Spleen (tissue), 11 donors: ENCODE measurements at regions not wholly inside any gene's neighbourhood (a gene's known extent, or its start where the extent isn't known, plus 50 kb on each side); places are given as distances from the start of the nearest gene placed in this dataset.
A peak's percentile ranks its signal among the peaks of the same experiment; 100 is the strongest.

Source experiments
- DNase-seq: peaks from one replicate; pipeline ENCODE4 v3.0.0-alpha.2; 2020
- H3K27ac ChIP-seq, 8 donors: fragments of 200-600 bp; sonication (generic) in 7 of 8; 1 replicate in 4 of 8; 2 replicates in 4 of 8; pipeline versions ENCODE4 v1.5.0 to v1.8.0; 2016 to 2021; ENCODE audit warnings: inconsistent platforms in 4 of 8, mild to moderate bottlenecking in 4 of 8, moderate library complexity in 1 of 8
- H3K27me3 ChIP-seq, 7 donors: fragments of 200-600 bp; sonication (generic) in 6 of 7; replicated peaks in 1 of 7; 1 replicate in 4 of 7; 2 replicates in 3 of 7; pipeline versions ENCODE4 v1.5.0 to v1.8.0; 2016 to 2021; ENCODE audit warnings: inconsistent platforms in 3 of 7, mild to moderate bottlenecking in 1 of 7
- H3K36me3 ChIP-seq, 6 donors: fragments of 200-600 bp; sonication (generic) in 5 of 6; 1 replicate in 4 of 6; 2 replicates in 2 of 6; pipeline versions ENCODE4 v1.5.0 to v1.8.0; 2016 to 2021; ENCODE audit warnings: inconsistent platforms in 2 of 6
- H3K4me1 ChIP-seq, 6 donors: fragments of 200-600 bp; sonication (generic) in 5 of 6; 1 replicate in 3 of 6; 2 replicates in 3 of 6; pipeline versions ENCODE4 v1.5.0 to v1.8.0; 2016 to 2021; ENCODE audit warnings: inconsistent platforms in 3 of 6
- H3K4me3 ChIP-seq, 8 donors: fragments of 200-600 bp; sonication (generic) in 7 of 8; 1 replicate in 4 of 8; 2 replicates in 4 of 8; pipeline versions ENCODE4 v1.5.0 to v1.8.0; 2016 to 2021; ENCODE audit warnings: inconsistent platforms in 4 of 8, mild to moderate bottlenecking in 4 of 8, moderate library complexity in 2 of 8
- H3K9me3 ChIP-seq, 8 donors: fragments of 200-600 bp; sonication (generic) in 7 of 8; 1 replicate in 4 of 8; 2 replicates in 4 of 8; pipeline versions ENCODE4 v1.5.0 to v1.8.0; 2016 to 2021; ENCODE audit warnings: inconsistent platforms in 4 of 8
- CTCF ChIP-seq, 11 experiments: fragments of 200-600 bp in 7 of 11; fragments of 450-650 bp in 4 of 11; sonication (generic) in 4 of 11; IDR thresholded peaks in 8 of 11; conservative IDR thresholded peaks in 3 of 11; 1 replicate in 7 of 11; 2 replicates in 4 of 11; pipeline versions ENCODE4 v1.4.0 to v1.8.0; 2016 to 2021; ENCODE audit warnings: antibody characterized with exemption in 11 of 11, inconsistent platforms in 4 of 11, mild to moderate bottlenecking in 1 of 11
- POLR2A ChIP-seq, 3 donors: fragments of 450-650 bp; IDR thresholded peaks; one replicate each; pipeline ENCODE4 v1.5.1; 2017; ENCODE audit warnings: antibody characterized with exemption in 3 of 3, mild to moderate bottlenecking in 1 of 3
- POLR2AphosphoS5 ChIP-seq, 3 donors: sonication (generic); formaldehyde crosslinking; IDR thresholded peaks; one replicate each; pipeline ENCODE4 v1.5.1; 2017; ENCODE audit warnings: antibody characterized with exemption in 3 of 3
- WGBS, 5 donors: extraction: QIAGEN DNeasy Blood & Tissue Kit in 3 of 5; methylation state at CpG; one replicate each; pipeline versions ENCODE4 v1.1.5 to v1.1.7; 2013 to 2018; 5-methylcytosine and 5-hydroxymethylcytosine counted together
- intact Hi-C: fragments of 100-400 bp; cut with DNase I; formaldehyde crosslinking; loops from one replicate; pipeline ENCODE4 v1.15.0; 2023; ENCODE audit warnings: low total_unique reads
- donor health status: healthy with polysubstance abuse.
- donor health status: DM: no; HTN: no; CAD: no; lungs with moderate emphysema.
- donor health status: DM: no; HTN: no; CAD: no.
- donor health status: Bipolar disorder and iron deficiency.
- donor health status: healthy.
- donor health status: DM: no; HTN: no; CAD: no.
- donor health status: DM: yes; HTN: yes; CAD: no.

DNA sequence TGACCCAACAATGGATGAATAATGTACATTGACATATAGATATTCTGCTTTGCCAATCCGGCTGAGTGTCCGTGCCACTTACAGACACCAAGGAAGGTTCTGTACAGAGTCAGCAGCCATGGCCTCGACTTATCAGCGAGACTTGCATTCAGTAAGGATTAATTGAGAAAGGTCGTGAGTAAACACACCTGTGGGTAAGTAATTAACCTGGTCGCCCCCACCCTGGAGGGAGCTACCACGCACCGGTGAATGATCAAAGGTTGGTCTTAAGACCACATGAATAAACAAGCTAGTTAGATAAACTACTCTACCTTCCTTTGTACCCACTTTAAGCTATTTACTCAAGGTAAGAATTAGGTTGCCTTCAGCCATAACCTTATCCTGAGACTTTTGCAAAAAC lies 66.5 kb upstream of the MFGE8 start:
- Histone ChIP-seq H3K4me1 (peaks cover 0 to 17% (median 12%) of the 10 kb centered on the region in 6 donors), H3K9me3 (peaks cover 0 to 10% (median 0%) of the 10 kb centered on the region in 8 donors), H3K27me3 (peaks cover 0 to 13% (median 0%) of the 10 kb centered on the region in 7 donors), H3K36me3 (no peaks in the 10 kb centered on the region), H3K27ac (no peak overlapping the region), H3K4me3 (no peak overlapping the region)
- no peak for TF ChIP-seq POLR2AphosphoS5 (IDR thresholded peaks at IDR 0.05)
- no peak for DNase-seq
- WGBS, 5 donors, result 83 to 95% (median 86%) methylated on average over 8 of the region's 8 CpGs
- intact Hi-C loops, result no loop called here

- TF ChIP-seq POLR2A (IDR thresholded peaks at IDR 0.05) (no peak), POLR2AphosphoS5 (IDR thresholded peaks at IDR 0.05) (no peak), CTCF (IDR thresholded peaks at IDR 0.05 in 8 of 11, conservative IDR thresholded peaks at IDR 0.05 in 3 of 11) (no peak)
- peaks cover 0 to 12% (median 0%) of the 10 kb centered on the region in 7 donors for H3K27me3 ChIP-seq
- no peak for DNase-seq
- H3K9me3 ChIP-seq, result peaks cover 0 to 10% (median 0%) of the 10 kb centered on the region in 8 donors
- 78 to 96% (median 85%) methylated on average over 4 of the region's 4 CpGs for WGBS, 5 donors
- no peak overlapping the region for H3K4me3 ChIP-seq
- peaks cover 0 to 17% (median 12%) of the 10 kb centered on the region in 6 donors for H3K4me1 ChIP-seq
- intact Hi-C loops, result no loop called here
- no peak overlapping the region for H3K27ac ChIP-seq
- no peaks in the 10 kb centered on the region for H3K36me3 ChIP-seq
Measured at GRCh38 chr15:88980498-88980897, 67.3 kb upstream of the MFGE8 start.

DNA sequence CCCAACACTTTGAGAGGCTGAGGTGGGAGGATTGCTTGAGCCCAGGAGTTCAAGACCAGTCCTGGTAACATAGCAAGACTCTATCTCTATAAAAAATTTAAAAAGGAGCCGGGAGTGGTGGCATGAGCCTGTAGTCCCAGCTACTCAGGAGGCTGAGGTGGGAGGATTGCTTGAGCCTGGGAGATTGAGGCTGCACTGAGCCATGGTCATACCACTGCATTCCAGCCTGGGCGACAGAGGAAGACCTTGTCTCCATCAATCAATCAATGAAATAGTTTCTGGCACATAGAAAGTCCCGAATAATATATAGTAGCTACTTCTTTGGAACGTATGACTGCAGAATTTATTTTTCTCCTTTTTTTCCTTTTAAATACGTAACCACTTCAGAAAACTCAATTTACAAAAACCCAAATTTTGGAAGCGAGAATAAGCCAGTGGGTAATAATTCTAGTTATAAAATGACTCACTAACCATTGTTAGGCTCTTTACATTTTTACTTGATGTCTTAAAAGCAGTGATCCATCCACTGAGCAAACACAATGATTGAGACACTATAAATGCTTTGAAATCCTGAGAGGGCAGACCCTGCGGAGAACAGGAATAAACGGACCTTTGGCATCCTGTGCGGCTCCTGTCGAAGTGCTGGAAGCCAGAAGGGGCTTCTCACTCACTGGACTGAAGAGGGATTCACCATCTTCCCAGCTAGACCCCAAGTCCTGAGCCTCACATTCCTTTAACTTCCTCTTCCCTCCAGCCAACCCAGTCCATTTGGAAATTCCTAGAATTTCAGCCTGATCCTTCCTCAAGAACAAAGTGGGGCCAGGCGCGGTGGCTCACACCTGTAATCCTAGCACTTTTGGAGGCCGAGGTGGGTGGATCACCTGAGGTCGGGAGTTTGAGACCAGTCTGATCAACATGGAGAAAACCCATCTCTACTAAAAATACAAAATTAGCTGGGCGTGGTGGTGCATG lies 68.4 kb upstream of the MFGE8 start:
- Histone ChIP-seq H3K27me3 (peaks cover 0 to 5% (median 0%) of the 10 kb centered on the region in 7 donors), H3K9me3 (peaks cover 0 to 8% (median 0%) of the 10 kb centered on the region in 8 donors), H3K4me3 (no peak overlapping the region), H3K27ac (no peak overlapping the region), H3K36me3 (no peaks in the 10 kb centered on the region), H3K4me1 (peaks cover 0 to 17% (median 12%) of the 10 kb centered on the region in 6 donors)
- no peak for DNase-seq
- intact Hi-C loops, result no loop called here
- WGBS, 5 donors, result 77 to 82% (median 81%) methylated on average over 15 of the region's 15 CpGs
- TF ChIP-seq POLR2AphosphoS5 (IDR thresholded peaks at IDR 0.05) (no peak), POLR2A (IDR thresholded peaks at IDR 0.05) (no peak), CTCF (IDR thresholded peaks at IDR 0.05 in 8 of 11, conservative IDR thresholded peaks at IDR 0.05 in 3 of 11) (no peak)

- TF ChIP-seq CTCF (IDR thresholded peaks at IDR 0.05 in 8 of 11, conservative IDR thresholded peaks at IDR 0.05 in 3 of 11) (no peak), POLR2A (IDR thresholded peaks at IDR 0.05) (no peak), POLR2AphosphoS5 (IDR thresholded peaks at IDR 0.05) (peak; percentile 38 to 50 (median 49))
- no peaks in the 10 kb centered on the region for H3K9me3 ChIP-seq
- no peak overlapping the region for H3K4me3 ChIP-seq
- no peaks in the 10 kb centered on the region for H3K36me3 ChIP-seq
- intact Hi-C loops, result no loop called here
- peaks cover 0 to 9% (median 0%) of the 10 kb centered on the region in 7 donors for H3K27me3 ChIP-seq
- DNase-seq, result no peak
- H3K4me1 ChIP-seq, result peaks cover 0 to 17% (median 12%) of the 10 kb centered on the region in 6 donors
- no peak overlapping the region for H3K27ac ChIP-seq
- 28 to 46% (median 40%) methylated on average over 6 to 7 of the region's 7 CpGs for WGBS, 5 donors
Measured at GRCh38 chr15:88982304-88982945, 69.2 kb upstream of the MFGE8 start.
